Ovary (tissue), 7 donors: ENCODE measurements at regions not wholly inside any gene's neighbourhood (a gene's known extent, or its start where the extent isn't known, plus 50 kb on each side); places are given as distances from the start of the nearest gene placed in this dataset.

Experiments used
- DNase-seq, 5 donors: peaks; one replicate each; pipeline ENCODE4 v3.0.0-alpha.2; 2019 to 2020
- H3K27ac ChIP-seq, 2 donors: fragments of 200-600 bp; one replicate each; pipeline versions ENCODE4 v1.5.1 to v1.8.0; 2019 to 2022
- H3K27me3 ChIP-seq: fragments of 200-600 bp; one replicate; pipeline ENCODE4 v1.8.0; 2022
- H3K36me3 ChIP-seq: fragments of 200-600 bp; sonication (generic); one replicate; pipeline ENCODE4 v1.5.1; 2019
- H3K4me1 ChIP-seq: one replicate; pipeline ENCODE4 v1.8.1; 2013; ENCODE audit warnings: mild to moderate bottlenecking, moderate library complexity; ENCODE audit not compliant: insufficient read depth
- H3K4me3 ChIP-seq: fragments of 200-600 bp; sonication (generic); one replicate; pipeline ENCODE4 v1.5.1; 2017
- H3K9me3 ChIP-seq, 2 donors: fragments of 200-600 bp in 1 of 2; sonication (generic) in 1 of 2; one replicate each; pipeline versions ENCODE4 v1.5.1 to v1.8.1; 2013 to 2019; ENCODE audit warnings: mild to moderate bottlenecking in 1 of 2, moderate library complexity in 1 of 2
- CTCF ChIP-seq, 3 donors: fragments of 450-650 bp in 2 of 3; fragments of 200-600 bp in 1 of 3; IDR thresholded peaks; one replicate each; pipeline versions ENCODE4 v1.5.1 to v1.8.0; 2016 to 2022; ENCODE audit warnings: antibody characterized with exemption in 3 of 3, mild to moderate bottlenecking in 1 of 3
- EP300 ChIP-seq: sonication (generic); formaldehyde crosslinking; IDR thresholded peaks from one replicate; pipeline ENCODE4 v1.6.1; 2017; ENCODE audit warnings: antibody characterized with exemption
- POLR2A ChIP-seq: fragments of 450-650 bp; IDR thresholded peaks from one replicate; pipeline ENCODE4 v1.6.1; 2017; ENCODE audit warnings: antibody characterized with exemption, mild to moderate bottlenecking, moderate library complexity
- WGBS, 3 donors: extraction: QIAGEN DNeasy Blood & Tissue Kit in 1 of 3; methylation state at CpG; one replicate each; pipeline versions ENCODE4 v1.1.5 to v1.1.7; 2013 to 2017; 5-methylcytosine and 5-hydroxymethylcytosine counted together
- intact Hi-C, 4 donors: fragments of 100-400 bp; cut with DNase I; formaldehyde crosslinking; loops; one replicate each; pipeline versions ENCODE4 v1.11.0 to v1.15.1; 2022 to 2023
- donor health status: DM: no; HTN: no; CAD: no; lungs with moderate emphysema.
- donor health status: DM: no; HTN: no; CAD: no.
- donor health status: Bipolar disorder and iron deficiency.
- donor health status: DM: no; HTN: no; CAD: no.
- donor health status: DM: yes; HTN: yes; CAD: no.

- H3K36me3 ChIP-seq, result no peaks in the 10 kb centered on the region
- no peaks in the 10 kb centered on the region for H3K9me3 ChIP-seq
- H3K4me1 ChIP-seq, result peaks cover 13% of the 10 kb centered on the region
- no peak overlapping the region for H3K27ac ChIP-seq
- no peak overlapping the region for H3K4me3 ChIP-seq
- intact Hi-C loops, result no loop called here
- DNase-seq, result no peak
- H3K27me3 ChIP-seq, result no peaks in the 10 kb centered on the region
- 53 to 68% (median 57%) methylated on average over 7 of the region's 7 CpGs for WGBS, 3 donors
- TF ChIP-seq EP300 (no peak), POLR2A (no peak), CTCF (IDR thresholded peaks at IDR 0.05) (no peak)
Measured at GRCh38 chr2:65877331-65878010, 445.1 kb upstream of the SPRED2 start.

- no peak overlapping the region for H3K4me3 ChIP-seq
- H3K27ac ChIP-seq, result no peak overlapping the region
- H3K36me3 ChIP-seq, result no peaks in the 10 kb centered on the region
- 63 to 96% (median 72%) methylated on average over 2 of the region's 2 CpGs for WGBS, 3 donors
- intact Hi-C loops, result no loop called here
- no peak for DNase-seq
- TF ChIP-seq EP300 (no peak), CTCF (IDR thresholded peaks at IDR 0.05) (no peak), POLR2A (no peak)
- H3K27me3 ChIP-seq, result no peaks in the 10 kb centered on the region
- H3K4me1 ChIP-seq, result peaks cover 13% of the 10 kb centered on the region
- H3K9me3 ChIP-seq, result no peaks in the 10 kb centered on the region
Measured at GRCh38 chr2:65876114-65876513, 443.7 kb upstream of the SPRED2 start.

GRCh38 chr2:65870826-65871225 is 438.4 kb upstream of the SPRED2 start:
- H3K36me3 ChIP-seq, result no peaks in the 10 kb centered on the region
- intact Hi-C loops, result no loop called here
- 79 to 83% (median 80%) methylated on average over 2 of the region's 2 CpGs for WGBS, 3 donors

GRCh38 chr2:65869296-65869695 is 436.9 kb upstream of the SPRED2 start:
- Histone ChIP-seq H3K27me3 (no peaks in the 10 kb centered on the region), H3K4me3 (no peak overlapping the region), H3K36me3 (no peaks in the 10 kb centered on the region), H3K27ac (no peak overlapping the region), H3K4me1 (no peaks in the 10 kb centered on the region), H3K9me3 (no peaks in the 10 kb centered on the region)
- intact Hi-C loops, result no loop called here
- no peak for DNase-seq
- WGBS, 3 donors, result 65 to 85% (median 75%) methylated on average over 5 of the region's 5 CpGs
- no peak for TF ChIP-seq EP300
- no peak for TF ChIP-seq CTCF (IDR thresholded peaks at IDR 0.05)
- no peak for TF ChIP-seq POLR2A

More at GRCh38 chr2:65870826-65871225, 438.4 kb upstream of the SPRED2 start:
- no peaks in the 10 kb centered on the region for H3K4me1 ChIP-seq
- H3K27ac ChIP-seq, result no peak overlapping the region
- no peak for TF ChIP-seq POLR2A
- TF ChIP-seq EP300, result no peak
- TF ChIP-seq CTCF (IDR thresholded peaks at IDR 0.05), result no peak
- no peak overlapping the region for H3K4me3 ChIP-seq
- H3K27me3 ChIP-seq, result no peaks in the 10 kb centered on the region
- DNase-seq, result no peak
- no peaks in the 10 kb centered on the region for H3K9me3 ChIP-seq
